Kidney (tissue), 13 donors: ENCODE measurements at regions not wholly inside any gene's neighbourhood (a gene's known extent, or its start where the extent isn't known, plus 50 kb on each side); places are given as distances from the start of the nearest gene placed in this dataset.

Experiments
- DNase-seq, 5 donors: peaks; one replicate each; pipeline ENCODE4 v3.0.0-alpha.2; 2013 to 2020
- FAIRE-seq: peaks from 2 replicates; lab custom pipeline; 2012; peaks lifted over from hg19 to GRCh38; lab: Jason Lieb, UNC
- H3K27ac ChIP-seq, 2 donors: one replicate each; pipeline ENCODE4 v1.7.0; 2013; ENCODE audit warnings: low read depth in 2 of 2, low read length in 2 of 2, inconsistent platforms in 1 of 2
- H3K27me3 ChIP-seq: one replicate; pipeline ENCODE4 v1.7.1; 2013; ENCODE audit warnings: low read length, inconsistent platforms; ENCODE audit not compliant: control insufficient read depth, insufficient read depth
- H3K36me3 ChIP-seq, 3 donors: one replicate each; pipeline versions ENCODE4 v1.7.0 to v1.7.1; 2013; ENCODE audit warnings: low read length in 3 of 3, control low read depth in 1 of 3, inconsistent platforms in 1 of 3; ENCODE audit not compliant: insufficient read depth in 3 of 3, control insufficient read depth in 2 of 3
- H3K4me1 ChIP-seq, 3 donors: one replicate each; pipeline versions ENCODE4 v1.7.0 to v1.7.1; 2013; ENCODE audit warnings: low read length in 3 of 3, inconsistent platforms in 1 of 3, low read depth in 1 of 3; ENCODE audit not compliant: control insufficient read depth in 2 of 3, insufficient read depth in 2 of 3
- H3K4me3 ChIP-seq, 3 donors: one replicate each; pipeline versions ENCODE4 v1.7.0 to v1.8.1; 2013; ENCODE audit warnings: low read length in 3 of 3, control low read depth in 1 of 3, inconsistent platforms in 1 of 3
- H3K9ac ChIP-seq, 3 donors: one replicate each; pipeline versions ENCODE4 v1.7.0 to v1.7.1; 2013; ENCODE audit warnings: low read length in 3 of 3, control low read depth in 1 of 3, inconsistent platforms in 1 of 3
- H3K9me3 ChIP-seq, 3 donors: one replicate each; pipeline versions ENCODE4 v1.7.0 to v1.7.1; 2013; ENCODE audit warnings: low read length in 3 of 3, control low read depth in 1 of 3, inconsistent platforms in 1 of 3; ENCODE audit not compliant: control insufficient read depth in 2 of 3, insufficient read depth in 1 of 3
- CTCF ChIP-seq: IDR thresholded peaks from 3 replicates; pipeline ENCODE4 v1.5.1; 2012; ENCODE audit warnings: mild to moderate bottlenecking, moderate library complexity, borderline replicate concordance; ENCODE audit not compliant: insufficient read depth; ENCODE audit errors: extremely low read depth
- intact Hi-C: fragments of 100-400 bp; cut with DNase I; formaldehyde crosslinking; loops from one replicate; pipeline ENCODE4 v1.11.1; 2022
- donor health status: control.
- donor health status: control.
- donor health status: control.
- donor health status: control.
- donor health status: control.
- donor health status: DM: yes; HTN: yes; CAD: no.
- donor health status: Normal renal cell carcinoma (clear cell type).

DNA sequence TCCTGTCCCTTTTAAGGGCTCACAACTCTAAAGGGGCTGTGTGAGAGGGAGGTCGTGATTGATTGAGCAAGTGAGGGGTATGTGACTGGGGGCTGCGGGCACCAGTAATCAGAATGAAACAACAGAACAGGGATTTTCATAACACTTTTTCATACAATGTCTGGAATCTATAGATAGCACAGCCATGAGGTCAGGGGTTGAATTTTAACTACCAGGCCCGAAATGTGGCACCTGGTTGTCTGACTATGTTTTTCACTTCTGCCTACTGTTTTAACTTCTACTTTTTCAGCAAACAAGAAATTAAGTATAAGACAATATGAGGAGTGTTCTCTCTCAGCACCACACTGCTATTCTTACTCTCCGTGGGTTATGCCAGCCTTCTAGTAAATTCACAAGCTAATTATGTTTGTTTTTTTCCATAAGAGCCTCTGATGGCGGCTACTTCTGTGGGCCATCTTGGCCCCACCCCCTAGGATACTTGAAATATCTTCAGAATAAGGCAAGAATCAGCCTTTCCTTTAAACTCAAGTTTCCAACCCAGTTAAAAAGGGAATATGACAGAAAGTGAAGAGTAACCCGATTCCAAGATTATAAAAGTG lies 552.8 kb upstream of the CHORDC1 start:
- Histone ChIP-seq H3K36me3 (no peaks in the 10 kb centered on the region), H3K4me3 (no peak overlapping the region), H3K9ac (no peak overlapping the region), H3K9me3 (peaks cover 0 to 6% (median 0%) of the 10 kb centered on the region in 3 donors), H3K27me3 (no peaks in the 10 kb centered on the region), H3K27ac (no peak overlapping the region), H3K4me1 (no peaks in the 10 kb centered on the region)
- intact Hi-C loops = no loop called here
- TF ChIP-seq CTCF = no peak
- no peak for DNase-seq
- no peak for FAIRE-seq

DNA sequence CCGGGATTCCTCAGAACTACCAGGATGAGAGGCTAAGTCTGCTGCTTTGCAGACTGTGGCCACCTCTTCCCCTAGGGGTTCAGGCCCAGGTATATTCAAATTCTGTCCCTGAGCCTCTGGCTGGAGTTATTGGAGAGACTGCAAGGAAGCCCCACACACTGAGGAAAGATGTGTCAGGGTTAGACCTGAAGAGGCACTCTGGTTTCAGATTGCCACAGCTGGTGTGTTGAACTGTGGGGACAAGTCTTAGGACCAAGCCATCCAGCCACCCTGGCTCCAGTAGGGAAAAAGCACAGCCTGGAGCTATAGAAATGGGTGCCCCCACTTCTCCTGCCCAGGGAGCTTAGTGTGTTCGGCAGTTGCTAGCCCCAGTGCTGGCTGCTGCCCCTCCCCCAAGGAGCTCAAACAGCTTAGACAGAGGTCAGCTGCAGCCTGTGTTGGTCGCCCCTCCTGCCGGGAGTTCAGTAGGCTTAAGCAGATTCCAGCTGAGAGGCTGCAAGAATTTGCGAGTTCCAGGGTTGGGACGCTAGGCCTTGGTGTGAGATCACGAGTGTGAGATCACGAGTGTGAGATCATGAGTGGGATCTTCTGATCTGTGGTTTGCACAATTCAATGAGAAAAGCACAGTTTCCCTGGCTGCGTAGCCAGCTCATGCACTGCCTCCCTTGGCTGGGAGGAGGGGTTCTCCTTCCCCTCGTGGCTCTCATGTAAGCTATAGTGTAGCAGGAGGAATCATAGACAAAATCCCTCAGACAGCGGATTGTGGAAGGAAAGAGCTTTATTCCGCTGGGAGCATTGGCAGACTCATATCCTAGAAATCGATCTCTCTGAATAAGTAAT lies 552.1 kb upstream of the CHORDC1 start:
- Histone ChIP-seq H3K27me3 (no peaks in the 10 kb centered on the region), H3K9me3 (peaks cover 0 to 6% (median 0%) of the 10 kb centered on the region in 3 donors), H3K4me3 (no peak overlapping the region), H3K4me1 (no peaks in the 10 kb centered on the region), H3K9ac (no peak overlapping the region), H3K36me3 (no peaks in the 10 kb centered on the region), H3K27ac (no peak overlapping the region)
- no peak for DNase-seq
- FAIRE-seq = no peak
- no peak for TF ChIP-seq CTCF
- intact Hi-C loops = no loop called here

DNA sequence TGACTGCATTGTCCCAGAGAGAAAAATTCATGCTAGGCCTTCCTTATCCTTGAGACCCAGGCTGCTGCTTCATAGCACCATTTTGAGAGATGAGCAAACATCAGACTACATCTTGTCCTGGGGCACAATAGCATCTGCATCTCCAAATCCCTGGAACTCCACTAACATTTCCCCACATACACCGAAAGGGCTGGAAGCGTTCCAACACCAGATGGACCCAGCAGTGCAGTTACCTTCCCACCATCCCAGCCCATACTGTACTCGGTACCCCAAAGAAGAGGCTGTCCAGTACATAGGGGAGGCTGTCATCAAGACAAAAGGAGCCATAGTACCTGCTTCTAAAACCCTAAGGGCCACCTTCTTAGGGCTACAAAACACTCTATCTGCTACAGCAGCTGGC lies 547.2 kb upstream of the CHORDC1 start:
- no peak for FAIRE-seq
- no peak for TF ChIP-seq CTCF
- Histone ChIP-seq H3K4me3 (no peak overlapping the region), H3K9me3 (peaks cover 0 to 6% (median 0%) of the 10 kb centered on the region in 3 donors), H3K27ac (no peak overlapping the region), H3K4me1 (no peaks in the 10 kb centered on the region), H3K36me3 (no peaks in the 10 kb centered on the region), H3K27me3 (no peaks in the 10 kb centered on the region), H3K9ac (no peak overlapping the region)
- intact Hi-C loops = no loop called here
- DNase-seq = no peak
